HG03135 (cell line): ENCODE measurements at regions not wholly inside any gene's neighbourhood (a gene's known extent, or its start where the extent isn't known, plus 50 kb on each side); places are given as distances from the start of the nearest gene placed in this dataset.

ENCODE experiments used
- ATAC-seq: cut with Tn5 transposase; IDR thresholded peaks from one replicate; pipeline ENCODE4 v1.9.1; 2021; ENCODE audit warnings: mild to moderate bottlenecking, moderate library complexity; ENCODE audit not compliant: unreplicated experiment

DNA sequence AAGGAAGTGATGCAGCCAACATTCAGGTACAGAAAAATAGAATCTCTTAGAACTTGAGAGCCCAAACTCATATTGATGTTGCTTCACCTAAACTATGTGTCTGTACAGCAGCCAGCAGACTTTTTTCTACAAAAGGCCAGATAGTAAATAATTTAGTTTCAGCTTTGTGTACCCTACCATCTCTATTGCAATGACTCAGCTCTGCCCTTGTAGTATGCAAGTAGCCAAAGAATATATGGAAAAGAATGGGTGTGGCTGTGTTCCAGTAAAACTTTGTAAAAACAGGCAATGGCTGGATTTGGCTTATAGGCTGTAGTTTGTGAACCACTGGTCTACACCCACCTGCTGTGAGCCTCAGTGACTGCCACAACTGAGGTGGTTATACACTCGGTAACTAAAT, 392.5 kb upstream of the RARB start:
- no peak for ATAC-seq

DNA sequence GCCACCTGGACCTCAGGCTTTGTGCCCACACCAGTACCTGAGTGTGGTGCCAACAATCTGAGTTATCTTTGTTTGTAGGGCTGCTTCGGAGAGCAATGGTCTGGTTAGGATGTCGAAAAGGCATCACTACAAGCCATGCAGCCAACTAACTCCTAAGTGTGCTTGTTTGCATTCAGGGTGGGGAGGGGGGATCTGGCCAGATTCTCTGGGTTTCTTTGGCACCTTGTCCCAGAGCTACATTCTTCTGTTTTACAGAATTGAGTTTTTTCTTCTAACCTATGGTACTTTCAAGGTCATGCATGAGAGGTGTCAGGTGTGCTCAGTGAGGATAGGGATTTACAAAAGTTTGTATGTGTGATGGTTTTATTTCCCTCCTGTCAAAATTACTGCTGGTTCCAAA, 391.4 kb upstream of the RARB start:
- ATAC-seq = no peak

DNA sequence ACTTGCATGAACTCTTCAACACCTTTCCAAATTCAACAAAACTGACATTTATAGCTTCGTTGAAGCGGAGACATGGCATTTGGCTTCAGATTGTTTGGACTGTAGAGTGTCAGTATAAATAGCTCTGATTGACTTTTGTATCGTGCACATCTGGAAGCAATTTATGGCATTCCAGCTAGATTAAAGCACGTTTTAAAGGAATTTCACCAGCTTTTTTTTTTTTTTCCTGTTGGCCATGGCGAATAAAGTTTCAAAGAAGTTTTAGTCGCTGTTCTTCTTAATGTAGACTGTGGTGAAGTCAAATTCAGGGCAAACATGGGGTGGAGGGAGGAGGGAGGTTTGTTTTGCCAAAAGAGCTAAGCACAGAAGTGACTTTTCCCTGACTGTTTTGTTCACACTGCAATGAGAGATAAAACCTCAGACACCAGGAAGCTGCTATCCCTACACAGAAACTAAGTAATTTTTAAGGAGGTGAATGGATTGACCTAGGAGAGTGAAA, 391.0 kb upstream of the RARB start:
- ATAC-seq = no peak

DNA sequence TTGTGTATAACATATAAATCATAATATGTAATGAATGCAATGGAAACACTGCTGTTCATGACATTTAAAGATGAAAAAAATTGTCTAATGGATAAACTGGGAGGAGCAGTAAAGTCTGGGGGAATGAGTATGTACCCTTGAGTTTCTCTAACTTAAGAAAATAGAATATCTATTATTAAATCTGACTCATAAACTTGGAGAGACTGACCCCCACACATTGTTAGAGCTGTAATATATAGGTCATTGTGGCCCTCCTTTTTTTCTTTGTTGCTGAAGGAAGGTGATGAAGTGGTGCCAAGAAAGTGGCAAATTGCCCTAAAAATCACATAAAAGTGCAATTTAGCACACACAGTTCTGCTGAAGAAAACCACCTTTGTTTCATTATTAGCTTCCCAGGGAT, 389.8 kb upstream of the RARB start:
- ATAC-seq = no peak

DNA sequence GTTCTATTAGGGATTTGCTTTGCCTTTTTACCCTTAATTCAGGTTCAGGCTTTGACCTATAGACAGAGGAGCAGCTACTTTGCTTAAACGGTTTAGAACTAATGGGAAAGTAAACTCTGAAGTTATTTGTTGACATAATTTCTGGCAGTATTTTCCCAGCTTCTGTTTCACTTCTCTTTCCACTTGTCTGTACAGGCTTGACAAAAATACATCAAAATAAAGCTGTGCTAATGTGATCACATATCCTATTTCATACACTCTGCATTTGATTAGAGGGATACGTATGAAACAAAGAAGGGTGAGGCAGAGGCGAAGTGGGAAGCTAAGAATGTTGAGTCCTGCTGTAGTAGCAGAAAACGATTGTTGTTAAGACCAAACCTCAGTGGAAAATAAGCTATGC, 389.1 kb upstream of the RARB start:
- ATAC-seq = no peak

DNA sequence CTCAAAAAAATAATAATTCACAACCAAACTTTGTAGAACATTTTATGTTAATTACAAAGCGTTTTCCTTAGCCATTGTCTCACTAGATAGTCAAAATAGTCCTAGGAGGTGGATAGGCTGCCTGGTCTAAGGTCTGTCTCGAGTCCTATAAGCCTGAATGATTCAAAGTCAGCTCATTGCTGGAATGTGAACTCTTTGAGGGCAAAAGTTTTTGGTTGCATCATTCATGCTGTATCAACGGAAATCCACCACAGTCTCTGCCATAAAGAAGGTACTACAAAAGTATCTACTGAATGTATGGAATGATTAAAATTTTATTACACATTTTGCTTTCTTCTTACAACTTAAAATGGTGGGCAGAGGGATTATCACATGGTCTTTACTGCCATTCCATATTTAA, 387.3 kb upstream of the RARB start:
- ATAC-seq = no peak

DNA sequence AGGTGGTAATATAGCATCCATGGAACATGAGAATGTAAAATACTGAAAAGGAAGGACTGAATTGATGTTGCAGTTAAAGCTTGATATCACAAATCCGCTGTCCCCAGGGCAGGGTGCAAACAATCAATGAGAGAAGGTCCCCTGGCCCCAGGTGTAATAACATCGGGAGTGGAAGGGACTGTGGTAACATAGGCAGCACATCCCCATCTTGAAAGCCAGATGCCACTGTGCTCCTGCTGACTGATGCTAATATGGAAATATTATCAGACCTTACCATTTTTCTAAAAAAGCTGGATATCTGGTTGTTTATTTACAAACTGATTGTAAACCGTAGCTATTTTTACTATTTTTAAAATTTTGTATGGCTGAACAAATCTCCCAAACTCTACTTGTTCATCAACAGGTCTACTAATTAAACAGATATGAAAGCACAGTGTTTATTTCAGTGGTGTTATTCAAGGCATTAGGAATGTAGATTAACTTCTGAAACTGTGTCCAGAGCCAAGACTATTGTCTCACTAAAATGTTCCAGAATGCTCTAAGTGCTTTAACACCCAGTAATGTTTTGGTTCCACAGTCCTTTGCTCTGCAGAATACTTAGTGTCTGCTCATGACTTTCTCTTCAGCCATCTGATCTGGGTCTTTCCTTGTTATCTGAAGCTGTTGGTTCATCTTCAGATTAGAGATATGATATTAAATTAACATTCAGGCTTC, 386.0 kb upstream of the RARB start:
- ATAC-seq = no peak

GRCh38 chr3:25043177-25043576, 384.9 kb upstream of the RARB start:
- ATAC-seq = no peak

DNA sequence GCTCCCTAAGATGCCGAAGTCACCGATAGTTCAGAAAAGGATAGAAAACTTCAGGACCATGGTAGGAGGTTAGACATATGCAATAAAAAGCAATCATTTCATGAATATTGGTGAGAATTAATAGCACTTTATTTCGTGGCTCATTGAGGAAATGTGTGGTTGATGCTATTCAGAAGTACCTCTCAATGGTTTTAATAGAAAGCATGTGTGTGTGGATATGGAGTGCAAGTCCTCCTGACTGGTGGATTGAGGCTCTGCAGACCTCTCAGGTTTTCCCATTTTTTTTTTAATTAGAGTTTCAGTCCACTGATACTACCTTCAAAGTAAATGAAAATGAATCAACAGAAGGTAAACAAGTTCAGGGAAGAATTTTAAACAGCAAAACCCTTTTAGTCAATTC, 384.3 kb upstream of the RARB start:
- no peak for ATAC-seq

DNA sequence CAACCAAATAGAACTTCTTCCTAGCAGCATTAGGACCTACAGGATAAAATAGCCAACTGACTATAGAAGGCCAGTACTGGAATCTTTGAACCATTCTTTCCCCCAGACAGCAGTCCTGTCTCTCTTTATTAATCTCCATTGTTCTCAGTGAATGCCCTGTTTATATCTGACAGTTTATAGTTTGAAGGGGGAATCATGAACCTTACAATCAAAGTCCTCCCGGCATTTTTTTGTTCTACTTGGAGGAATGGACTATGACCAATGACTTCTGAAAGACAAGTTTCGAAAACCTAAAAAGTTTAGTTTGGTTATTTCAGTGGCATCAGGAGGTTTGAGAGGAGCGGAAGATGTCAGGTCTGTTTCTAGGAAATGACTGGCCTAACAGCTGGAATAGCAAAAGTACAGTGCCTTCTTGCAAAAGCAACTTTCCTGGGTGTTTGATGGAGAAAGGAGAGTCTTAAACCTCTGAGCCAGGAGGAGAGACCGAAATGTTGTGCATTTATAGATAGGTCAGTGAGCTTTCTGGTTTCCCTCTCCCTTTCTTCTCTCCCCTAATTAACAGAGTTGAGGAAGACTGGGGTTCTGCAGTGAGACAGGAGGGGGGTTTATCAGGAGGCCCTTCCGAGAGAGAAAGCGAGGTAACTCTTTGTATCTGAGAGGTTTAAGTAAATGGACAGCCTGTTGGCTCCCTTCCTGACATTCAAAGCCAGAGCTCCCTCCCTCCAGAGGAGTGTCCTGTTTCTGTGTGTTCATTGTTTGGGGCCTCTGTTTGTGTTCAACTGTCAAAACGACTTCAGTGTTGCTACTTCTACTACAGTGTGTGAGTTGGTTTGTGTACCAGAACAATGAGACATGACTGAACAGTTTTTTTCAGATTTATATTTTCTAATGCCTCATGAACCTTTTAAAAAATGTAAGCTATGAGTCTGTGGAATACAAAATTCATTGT, 383.0 kb upstream of the RARB start:
- no peak for ATAC-seq

GRCh38 chr3:25046911-25047771, 380.9 kb upstream of the RARB start:
- no peak for ATAC-seq

DNA sequence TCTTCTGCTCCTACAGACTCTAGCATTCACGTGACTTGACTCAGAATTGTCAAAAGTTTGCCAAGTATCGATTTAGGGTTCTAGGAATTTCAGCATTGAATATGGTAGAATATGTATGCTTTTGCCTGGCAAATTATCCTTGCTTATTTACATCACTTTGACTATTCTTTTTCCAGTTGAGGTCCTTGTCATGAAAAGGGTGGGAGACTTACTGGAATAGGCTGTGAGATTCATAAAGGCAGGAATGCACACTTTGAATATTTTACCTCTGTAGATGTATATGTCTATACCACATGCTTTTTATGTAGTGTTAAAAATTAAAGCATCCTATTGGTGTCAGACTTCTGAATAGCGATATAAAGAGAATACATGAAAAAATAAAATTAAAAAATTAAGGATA, 378.8 kb upstream of the RARB start:
- ATAC-seq = no peak

- ATAC-seq = no peak
Measured at GRCh38 chr3:25053360-25053759, 374.7 kb upstream of the RARB start.

- no peak for ATAC-seq
Measured at GRCh38 chr3:25056036-25056755, 371.9 kb upstream of the RARB start.

GRCh38 chr3:25056803-25057351, 371.2 kb upstream of the RARB start:
- ATAC-seq = no peak

- no peak for ATAC-seq
Measured at GRCh38 chr3:25057379-25057778, 370.7 kb upstream of the RARB start.

DNA sequence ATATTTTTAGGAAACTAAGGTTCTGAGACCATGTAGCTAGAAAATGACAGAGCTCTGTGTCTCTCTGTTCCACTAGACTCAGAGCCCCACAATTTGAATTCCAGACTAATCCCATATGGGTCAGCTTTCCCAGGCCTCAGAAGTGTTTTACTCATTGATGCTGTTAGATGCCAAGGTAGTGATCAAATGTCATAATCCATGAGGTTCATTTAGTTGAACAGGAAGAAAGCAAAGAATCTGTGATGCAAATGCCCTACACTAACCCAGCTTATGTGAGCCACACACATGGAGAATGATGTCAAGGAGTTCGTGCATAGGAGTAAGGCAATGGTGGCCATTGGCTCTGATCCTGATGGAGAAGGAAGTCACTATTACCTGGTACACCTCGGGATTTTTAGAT, 363.4 kb upstream of the RARB start:
- ATAC-seq = no peak

GRCh38 chr3:25069970-25070369, 358.1 kb upstream of the RARB start:
- ATAC-seq = no peak

DNA sequence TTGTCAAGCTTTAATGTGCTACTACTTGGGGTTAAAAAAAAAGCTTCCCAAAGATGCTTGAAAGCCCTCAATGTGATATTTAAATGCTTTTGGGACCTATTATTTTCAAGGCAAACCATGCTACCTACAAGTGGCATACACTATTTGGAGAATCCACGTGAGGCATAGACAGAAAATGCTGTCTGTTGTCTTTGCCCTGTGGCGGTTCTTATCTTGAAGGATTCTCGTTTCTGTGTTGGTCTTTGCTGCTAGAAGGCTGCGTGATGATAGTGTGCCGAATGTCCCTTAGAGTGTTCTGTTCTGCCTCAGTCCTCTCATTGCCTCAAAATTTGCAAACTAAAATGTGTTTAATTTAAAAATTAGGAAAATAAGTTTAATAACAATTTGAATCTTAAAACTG, 356.2 kb upstream of the RARB start:
- no peak for ATAC-seq

DNA sequence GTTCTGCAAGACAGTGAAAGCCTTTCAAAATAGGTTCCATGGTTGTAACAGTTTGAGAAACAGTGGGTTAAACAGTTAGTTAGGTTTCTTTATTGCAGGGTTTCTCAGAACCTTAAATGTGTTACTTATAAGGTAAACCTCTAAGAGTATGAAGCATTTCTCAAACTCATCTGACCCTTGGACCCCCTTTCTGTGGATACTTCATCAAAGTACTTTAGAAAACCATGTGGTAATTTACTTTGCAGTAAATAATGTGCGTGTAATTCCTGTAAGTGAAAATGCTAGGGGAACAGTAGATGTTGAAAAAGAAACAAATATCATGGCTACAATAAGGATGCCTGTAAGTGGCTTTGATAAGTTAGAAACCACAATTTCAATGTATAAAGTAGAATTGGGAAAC, 354.6 kb upstream of the RARB start:
- no peak for ATAC-seq
